B cell (primary cell): ENCODE measurements at regions not wholly inside any gene's neighbourhood (a gene's known extent, or its start where the extent isn't known, plus 50 kb on each side); places are given as distances from the start of the nearest gene placed in this dataset.

Experiments used
- CTCF ChIP-seq: fragments of 200-600 bp; IDR thresholded peaks from one replicate; pipeline ENCODE4 v1.8.0; 2022; ENCODE audit warnings: antibody characterized with exemption, mild to moderate bottlenecking
- EZH2 ChIP-seq: IDR thresholded peaks from 2 replicates; pipeline ENCODE4 v1.6.1; 2012; ENCODE audit warnings: borderline replicate concordance, low read depth, mild to moderate bottlenecking, moderate library complexity, low read length; ENCODE audit not compliant: insufficient read depth, poor library complexity, severe bottlenecking

DNA sequence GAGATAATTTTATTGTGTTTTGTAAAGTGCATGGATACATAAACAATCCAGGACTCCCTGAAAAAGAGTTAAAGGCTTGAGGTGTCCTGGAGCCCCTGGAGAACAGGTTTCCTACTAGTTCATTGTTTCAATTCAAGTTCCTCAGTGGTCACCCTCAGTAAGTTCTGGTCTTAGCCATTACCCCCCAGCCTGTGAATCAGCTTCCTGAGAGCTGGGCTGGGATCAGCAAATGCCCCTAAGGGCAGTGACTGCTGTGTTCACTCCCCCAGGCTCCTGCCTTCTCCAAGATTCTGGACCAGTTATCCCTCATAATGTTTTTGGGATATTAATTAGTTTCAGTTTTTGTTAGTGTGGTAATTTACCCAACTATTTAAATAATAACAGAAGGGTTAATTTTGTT, 151.6 kb upstream of the PRSS58 start:
- TF ChIP-seq CTCF = no peak
- TF ChIP-seq EZH2 = no peak
